Bronchial epithelial cell (primary cell): ENCODE measurements at regions not wholly inside any gene's neighbourhood (a gene's known extent, or its start where the extent isn't known, plus 50 kb on each side); places are given as distances from the start of the nearest gene placed in this dataset.
A peak's percentile ranks its signal among the peaks of the same experiment; 100 is the strongest.

Source experiments
- DNase-seq: peaks from one replicate; pipeline ENCODE4 v3.0.0-alpha.2; 2010; ENCODE audit warnings: low read depth
- FAIRE-seq: peaks from 2 replicates; lab custom pipeline; 2011; peaks lifted over from hg19 to GRCh38; lab: Jason Lieb, UNC
- H3K27me3 ChIP-seq: 2 replicates; pipeline ENCODE4 v1.5.1; 2011; ENCODE audit warnings: low read length; ENCODE audit not compliant: control insufficient read depth, insufficient read depth
- H3K36me3 ChIP-seq: 2 replicates; pipeline ENCODE4 v1.5.1; 2011; ENCODE audit warnings: low read length; ENCODE audit not compliant: control insufficient read depth, insufficient read depth
- H3K4me3 ChIP-seq: 2 replicates; pipeline ENCODE4 v1.5.1; 2011; ENCODE audit warnings: mild to moderate bottlenecking, low read depth, low read length, control low read depth
- CTCF ChIP-seq: IDR thresholded peaks from 2 replicates; pipeline ENCODE4 v1.5.1; 2011; ENCODE audit warnings: mild to moderate bottlenecking, moderate library complexity, low read length, control low read depth, inconsistent platforms; ENCODE audit not compliant: insufficient read depth, severe bottlenecking

GRCh38 chr6:112622036-112622435, 274.9 kb downstream of the RFPL4B start:
- FAIRE-seq (no peak), DNase-seq (no peak)
- no peak overlapping the region for H3K4me3 ChIP-seq
- H3K36me3 ChIP-seq, result no peaks in the 10 kb centered on the region
- TF ChIP-seq CTCF, result no peak
- no peaks in the 10 kb centered on the region for H3K27me3 ChIP-seq

GRCh38 chr6:112626468-112627082, 279.4 kb downstream of the RFPL4B start:
- no peak for TF ChIP-seq CTCF
- Histone ChIP-seq H3K27me3 (no peaks in the 10 kb centered on the region), H3K4me3 (no peak overlapping the region), H3K36me3 (no peaks in the 10 kb centered on the region)
- DNase-seq (peak; percentile 63), FAIRE-seq (peak; percentile 47)

- H3K36me3 ChIP-seq, result no peaks in the 10 kb centered on the region
- FAIRE-seq (no peak), DNase-seq (no peak)
- no peaks in the 10 kb centered on the region for H3K27me3 ChIP-seq
- TF ChIP-seq CTCF, result no peak
- no peak overlapping the region for H3K4me3 ChIP-seq
Observed at GRCh38 chr6:112634376-112634775, 287.2 kb downstream of the RFPL4B start.

DNA sequence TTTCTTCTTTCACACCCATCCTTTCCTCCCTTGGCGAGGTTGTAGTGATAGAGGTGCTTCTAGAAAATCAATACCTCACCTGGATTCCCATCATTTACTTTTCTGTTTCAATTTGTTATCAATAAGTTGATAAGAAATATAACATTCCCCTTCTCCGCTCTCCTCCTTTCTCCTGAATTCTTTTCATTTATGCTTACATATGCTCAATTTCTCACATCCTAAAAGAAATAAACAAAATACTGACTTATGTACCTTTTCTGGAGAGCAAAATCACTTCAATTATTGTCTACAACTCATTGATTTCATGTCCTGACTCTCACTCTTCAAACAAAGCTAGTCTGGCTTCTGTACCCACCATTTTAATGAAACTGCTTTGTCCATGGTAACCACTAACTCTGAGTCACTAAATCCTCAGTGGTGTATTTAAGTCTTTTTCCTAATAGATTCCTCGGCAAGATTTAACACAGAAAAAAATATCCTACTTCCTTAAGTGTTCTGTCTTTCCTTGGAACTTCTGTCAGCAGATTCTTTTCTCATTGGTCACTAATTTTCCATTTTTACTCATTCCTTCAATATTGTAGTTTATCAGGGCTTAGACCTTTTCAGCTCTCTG, 289.6 kb downstream of the RFPL4B start:
- Histone ChIP-seq H3K27me3 (no peaks in the 10 kb centered on the region), H3K4me3 (no peak overlapping the region), H3K36me3 (no peaks in the 10 kb centered on the region)
- FAIRE-seq (no peak), DNase-seq (peak; percentile 32)
- TF ChIP-seq CTCF, result no peak

DNA sequence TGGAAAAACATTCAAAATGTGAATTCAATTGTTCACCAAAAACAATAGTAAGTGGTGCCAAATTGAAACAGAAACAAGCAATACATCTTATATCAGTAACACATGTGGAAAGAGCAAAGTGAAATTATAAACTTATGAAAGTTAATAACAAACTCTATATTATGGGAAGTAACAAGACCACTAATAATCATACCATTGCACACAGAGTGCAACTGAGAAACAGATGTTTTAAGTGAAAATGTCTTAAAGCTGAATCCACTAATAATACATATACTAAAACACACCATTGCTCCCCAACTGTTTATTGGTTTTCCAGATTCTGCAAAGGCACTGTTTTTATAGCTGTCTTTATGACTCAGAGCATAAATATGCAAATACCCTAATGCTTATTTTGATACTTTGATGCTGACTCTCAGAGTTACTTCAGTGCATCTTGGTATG, 292.3 kb downstream of the RFPL4B start:
- no peak for DNase-seq
- no peaks in the 10 kb centered on the region for H3K27me3 ChIP-seq
- no peak for TF ChIP-seq CTCF
- no peak overlapping the region for H3K4me3 ChIP-seq
- no peak for FAIRE-seq
- no peaks in the 10 kb centered on the region for H3K36me3 ChIP-seq
